LHCN-M2 (cell line): ENCODE measurements at regions not wholly inside any gene's neighbourhood (a gene's known extent, or its start where the extent isn't known, plus 50 kb on each side); places are given as distances from the start of the nearest gene placed in this dataset.
"Not testable (repeated sequence)": the region's sequence is repeated elsewhere in the genome, so short reads cannot be mapped to it uniquely, and the experiment has no call there.

ENCODE experiments used
- DNase-seq: peaks from one replicate; pipeline ENCODE4 v3.0.0-alpha.2; 2012; ENCODE audit warnings: low read depth

DNA sequence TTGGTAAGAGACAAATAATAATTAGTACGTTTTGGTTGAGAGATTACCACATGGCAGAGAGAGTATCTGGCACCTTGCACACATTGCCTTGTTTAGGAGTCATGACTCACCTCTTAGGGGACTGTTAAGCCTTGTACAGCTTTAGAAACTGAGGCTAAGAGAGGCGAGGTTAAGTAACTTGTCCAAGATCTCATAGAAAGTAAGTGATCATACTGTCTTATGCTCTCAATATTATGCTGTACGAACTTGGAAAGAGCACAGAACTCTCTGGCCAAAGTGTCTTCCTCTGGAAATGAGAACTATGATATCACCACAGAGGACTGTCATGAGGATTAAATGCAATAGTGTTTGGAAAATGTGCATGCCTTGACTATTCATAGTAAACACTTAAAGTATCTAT is 249.0 kb downstream of the UTRN start:
- DNase-seq, result no peak

DNA sequence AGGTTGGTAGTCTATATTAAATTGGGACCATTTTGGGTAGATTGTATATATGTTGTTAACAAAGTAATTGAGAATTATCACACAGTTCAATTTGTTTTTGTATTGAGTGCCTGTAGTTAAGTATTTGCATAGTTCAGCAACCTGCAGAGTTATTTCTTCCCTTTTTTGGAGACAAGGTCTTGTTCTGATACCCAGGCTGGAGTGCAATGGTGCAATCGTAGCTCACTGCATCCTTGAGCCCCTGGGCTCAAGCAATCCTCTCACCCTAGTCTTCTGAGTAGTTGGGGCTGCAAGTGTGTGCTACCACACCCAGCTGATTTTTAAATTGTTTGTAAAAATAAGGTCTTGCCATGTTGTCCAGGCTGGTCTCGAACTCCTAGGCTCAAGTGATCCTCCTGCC is 250.5 kb downstream of the UTRN start:
- no peak for DNase-seq

- DNase-seq, result no peak
Observed at GRCh38 chr6:144536079-144536478, 250.9 kb downstream of the UTRN start.

DNA sequence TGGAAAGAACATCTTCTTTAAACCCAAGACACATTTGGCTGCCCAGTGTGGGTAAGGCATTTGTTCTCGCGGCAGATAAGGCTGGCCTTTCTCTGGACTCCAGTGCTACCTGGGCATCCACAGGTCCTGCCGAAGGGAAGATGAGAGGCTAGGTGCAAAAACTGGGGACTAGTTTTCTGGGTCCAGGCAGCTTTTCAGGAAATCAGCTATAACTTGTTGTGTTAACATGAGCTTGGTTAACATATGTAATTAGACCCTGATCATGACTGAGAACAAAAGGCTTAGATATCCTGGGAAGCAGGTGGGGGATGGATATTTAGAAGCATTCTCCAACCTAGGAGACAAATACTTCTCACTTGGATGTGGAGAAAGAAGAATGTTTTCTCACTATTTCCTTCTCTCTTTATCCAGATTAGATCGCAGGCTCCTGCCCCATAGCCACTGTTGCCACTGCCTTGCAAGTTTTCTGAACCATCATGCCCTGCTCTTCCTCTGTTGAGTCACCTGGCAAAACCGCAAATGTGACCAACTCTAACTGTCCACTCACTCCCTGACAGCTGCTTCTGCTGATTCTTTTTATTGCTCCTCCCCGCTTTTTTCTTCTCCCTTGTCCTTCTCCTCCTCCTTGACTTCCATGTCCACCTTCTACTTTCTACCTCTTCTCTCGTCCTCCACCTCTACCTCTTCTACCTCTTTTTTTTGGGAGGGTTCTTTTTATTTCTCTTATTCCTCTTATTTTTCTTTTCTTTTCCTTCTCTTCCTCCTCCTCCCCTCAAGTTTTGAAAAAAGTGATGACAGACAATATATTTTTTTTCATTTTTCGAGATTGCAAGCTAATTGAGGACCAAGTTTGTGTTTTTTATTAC is 258.1 kb downstream of the UTRN start:
- DNase-seq, result peak; percentile 97

DNA sequence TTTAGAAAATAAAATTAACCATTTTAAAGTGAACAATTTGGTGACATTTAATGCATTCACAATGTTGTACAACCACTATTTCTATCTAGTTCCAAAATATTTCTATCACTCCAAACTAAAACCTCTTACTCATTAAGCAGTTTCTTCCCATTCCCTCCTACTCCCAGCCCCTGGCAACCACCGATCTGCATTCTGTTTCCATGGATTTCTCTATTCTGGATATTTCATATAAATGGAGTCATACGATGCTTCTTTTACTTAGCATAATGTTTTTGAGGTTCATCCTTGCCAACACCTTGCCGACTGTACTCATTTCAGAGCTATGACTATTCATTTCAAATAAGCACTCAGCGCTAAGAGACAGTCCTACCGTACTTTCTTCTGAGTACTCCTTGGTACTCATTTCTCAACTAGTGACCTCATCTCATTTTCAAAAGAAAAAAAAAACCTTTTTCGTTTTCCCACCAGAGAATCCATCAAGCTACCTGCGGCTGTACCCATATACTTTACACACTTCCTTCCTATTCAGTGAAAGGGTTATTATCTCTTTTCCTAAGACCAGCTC is 259.2 kb downstream of the UTRN start:
- no peak for DNase-seq

- no peak for DNase-seq
Observed at GRCh38 chr6:144546807-144547206, 261.7 kb downstream of the UTRN start.

DNA sequence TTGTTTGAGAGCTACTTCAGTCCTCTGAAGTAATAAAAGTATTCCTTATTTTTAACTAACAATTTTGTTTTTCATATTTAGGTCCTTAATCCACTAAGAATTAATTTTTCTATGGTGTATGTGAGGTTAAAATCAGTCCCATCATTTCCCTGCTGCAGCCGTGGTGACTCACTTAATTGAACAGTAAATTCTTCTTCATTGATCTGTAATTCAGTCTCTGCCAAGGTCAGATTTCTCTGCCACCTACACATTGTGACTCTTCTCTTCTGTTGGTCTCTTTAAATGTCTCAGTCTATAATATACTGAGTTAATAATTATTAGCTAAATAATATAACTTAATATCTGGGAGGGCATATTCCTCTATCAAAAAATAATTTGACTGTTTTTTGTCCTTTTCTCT is 262.3 kb downstream of the UTRN start:
- DNase-seq, result no peak

DNA sequence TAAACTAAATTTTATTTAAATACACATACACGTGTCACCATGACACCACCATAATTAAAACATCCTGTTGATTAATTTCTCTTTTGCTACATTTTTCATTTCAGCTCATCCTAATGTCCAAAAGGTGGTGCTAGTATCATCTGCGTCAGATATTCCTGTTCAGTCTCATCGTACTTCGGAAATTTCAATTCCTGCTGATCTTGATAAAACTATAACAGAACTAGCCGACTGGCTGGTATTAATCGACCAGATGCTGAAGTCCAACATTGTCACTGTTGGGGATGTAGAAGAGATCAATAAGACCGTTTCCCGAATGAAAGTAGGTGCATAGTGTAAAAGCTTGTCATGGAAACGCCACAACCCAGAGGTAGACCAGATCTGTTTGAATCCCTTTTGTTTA is 263.4 kb downstream of the UTRN start:
- DNase-seq, result no peak

- no peak for DNase-seq
Observed at GRCh38 chr6:144549837-144550747, 265.0 kb downstream of the UTRN start.

- DNase-seq, result no peak
Observed at GRCh38 chr6:144551339-144551738, 266.2 kb downstream of the UTRN start.

GRCh38 chr6:144555066-144555465 is 269.9 kb downstream of the UTRN start:
- no peak for DNase-seq

DNA sequence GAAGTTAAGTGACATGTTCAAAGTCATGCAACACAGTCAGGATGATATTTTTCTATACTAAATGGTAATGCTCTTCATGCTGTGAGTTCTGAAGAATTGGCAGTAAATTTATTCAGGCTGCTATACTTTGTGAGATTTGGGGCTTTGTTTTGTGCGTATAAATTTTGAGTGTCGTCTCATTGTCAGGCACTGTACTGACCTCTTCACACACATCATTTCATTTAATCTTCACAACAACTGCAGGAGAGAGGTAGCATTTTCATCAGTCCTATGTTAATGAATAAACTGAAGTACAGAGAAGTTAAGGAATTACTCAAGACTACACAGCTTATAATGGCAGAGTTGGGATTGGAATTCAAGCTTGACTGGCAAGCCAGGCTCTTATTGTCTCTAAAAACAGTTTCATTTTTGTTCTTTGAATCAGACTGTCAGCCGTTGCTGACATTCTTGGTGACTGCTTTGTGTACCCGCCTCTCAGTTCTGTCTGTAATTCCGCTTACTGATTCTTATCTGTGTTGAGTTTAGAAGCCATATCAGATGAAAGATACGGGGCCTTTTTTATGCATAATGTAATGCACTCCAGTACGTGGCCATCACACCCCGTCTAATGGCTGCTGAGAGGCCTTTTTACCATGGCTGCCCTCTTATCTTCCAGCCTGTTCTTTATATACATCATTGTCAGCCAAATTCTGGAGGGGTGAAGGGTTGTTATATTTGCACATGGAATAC is 274.9 kb downstream of the UTRN start:
- no peak for DNase-seq

- no peak for DNase-seq
Observed at GRCh38 chr6:144561455-144562043, 276.4 kb downstream of the UTRN start.

GRCh38 chr6:144564202-144564601 is 279.1 kb downstream of the UTRN start:
- DNase-seq, result no peak

- DNase-seq, result peak; percentile 72
Observed at GRCh38 chr6:144566868-144567615, 281.9 kb downstream of the UTRN start.

GRCh38 chr6:144568241-144568640 is 283.1 kb downstream of the UTRN start:
- DNase-seq, result no peak

GRCh38 chr6:144572541-144572940 is 287.4 kb downstream of the UTRN start:
- not testable (repeated sequence) for DNase-seq

DNA sequence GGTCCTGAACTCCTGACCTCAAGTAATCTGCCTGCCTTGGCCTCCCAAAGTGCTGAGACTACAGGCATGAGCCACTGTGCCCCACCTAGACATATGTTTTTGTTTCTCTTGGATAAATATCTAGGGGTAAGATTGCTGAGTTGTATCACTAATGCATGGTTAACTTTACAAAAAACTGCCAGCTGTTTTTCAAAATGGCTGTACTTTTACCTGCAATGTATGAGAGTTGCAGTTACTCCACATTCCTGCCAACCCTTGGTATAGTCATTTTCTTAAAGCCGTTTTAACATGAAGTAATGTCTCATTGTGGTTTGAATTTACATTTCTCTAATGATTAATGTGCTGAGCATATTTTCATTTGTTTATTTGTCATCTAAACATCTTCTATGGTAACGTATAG is 289.7 kb downstream of the UTRN start:
- no peak for DNase-seq

- no peak for DNase-seq
Observed at GRCh38 chr6:144575327-144575726, 290.2 kb downstream of the UTRN start.

DNA sequence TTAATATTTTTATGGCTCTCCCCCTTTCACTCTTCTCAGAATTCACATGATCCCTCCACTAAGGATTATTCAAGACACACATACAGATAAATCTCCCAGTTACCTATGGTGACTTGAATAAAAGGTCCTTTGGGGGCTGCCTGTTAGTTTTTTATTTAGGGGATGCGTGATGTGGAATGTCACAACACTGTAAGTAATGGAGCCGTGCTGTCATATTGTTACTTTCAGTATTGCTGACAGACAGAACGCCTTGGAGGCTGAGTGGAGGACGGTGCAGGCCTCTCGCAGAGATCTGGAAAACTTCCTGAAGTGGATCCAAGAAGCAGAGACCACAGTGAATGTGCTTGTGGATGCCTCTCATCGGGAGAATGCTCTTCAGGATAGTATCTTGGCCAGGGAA is 291.7 kb downstream of the UTRN start:
- DNase-seq, result no peak
